Iris pigment epithelial cell (primary cell): ENCODE measurements at regions not wholly inside any gene's neighbourhood (a gene's known extent, or its start where the extent isn't known, plus 50 kb on each side); places are given as distances from the start of the nearest gene placed in this dataset.
"Not testable (repeated sequence)": the region's sequence is repeated elsewhere in the genome, so short reads cannot be mapped to it uniquely, and the experiment has no call there.

Experiments
- DNase-seq: peaks from one replicate; pipeline ENCODE4 v3.0.0-alpha.2; 2011; ENCODE audit warnings: low read depth

- DNase-seq, result no peak
Measured at GRCh38 chrX:34576864-34577263, 80.2 kb downstream of the TMEM47 start.

- no peak for DNase-seq
Measured at GRCh38 chrX:34565981-34566380, 91.1 kb downstream of the TMEM47 start.

GRCh38 chrX:34563804-34564203 is 93.3 kb downstream of the TMEM47 start:
- DNase-seq, result no peak

- no peak for DNase-seq
Measured at GRCh38 chrX:34563061-34563460, 94.0 kb downstream of the TMEM47 start.

GRCh38 chrX:34562006-34562405 is 95.1 kb downstream of the TMEM47 start:
- DNase-seq, result no peak

- no peak for DNase-seq
Measured at GRCh38 chrX:34560180-34560579, 96.9 kb downstream of the TMEM47 start.

- DNase-seq, result peak; percentile 47
Measured at GRCh38 chrX:34559325-34559724, 97.8 kb downstream of the TMEM47 start.

- DNase-seq, result no peak
Measured at GRCh38 chrX:34557733-34558132, 99.4 kb downstream of the TMEM47 start.

- no peak for DNase-seq
Measured at GRCh38 chrX:34555481-34555880, 101.6 kb downstream of the TMEM47 start.

GRCh38 chrX:34546366-34546765 is 110.7 kb downstream of the TMEM47 start:
- no peak for DNase-seq

GRCh38 chrX:34528081-34528480 is 129.0 kb downstream of the TMEM47 start:
- no peak for DNase-seq

- DNase-seq, result peak; percentile 8
Measured at GRCh38 chrX:34521563-34521962, 135.5 kb downstream of the TMEM47 start.

- no peak for DNase-seq
Measured at GRCh38 chrX:34509394-34509793, 147.7 kb downstream of the TMEM47 start.

- DNase-seq, result no peak
Measured at GRCh38 chrX:34503119-34503518, 154.0 kb downstream of the TMEM47 start.

GRCh38 chrX:34493086-34493485 is 164.0 kb downstream of the TMEM47 start:
- no peak for DNase-seq

GRCh38 chrX:34491126-34491525 is 166.0 kb downstream of the TMEM47 start:
- no peak for DNase-seq

- DNase-seq, result no peak
Measured at GRCh38 chrX:34487364-34487763, 169.7 kb downstream of the TMEM47 start.

- no peak for DNase-seq
Measured at GRCh38 chrX:34483980-34484379, 173.1 kb downstream of the TMEM47 start.

- DNase-seq, result no peak
Measured at GRCh38 chrX:34470507-34470906, 186.6 kb downstream of the TMEM47 start.

GRCh38 chrX:34467437-34467836 is 189.6 kb downstream of the TMEM47 start:
- no peak for DNase-seq

- not testable (repeated sequence) for DNase-seq
Measured at GRCh38 chrX:34463220-34463619, 193.9 kb downstream of the TMEM47 start.

- not testable (repeated sequence) for DNase-seq
Measured at GRCh38 chrX:34457850-34458249, 199.2 kb downstream of the TMEM47 start.

- DNase-seq, result no peak
Measured at GRCh38 chrX:34437586-34437985, 219.5 kb downstream of the TMEM47 start.

- DNase-seq, result no peak
Measured at GRCh38 chrX:34426334-34426733, 230.8 kb downstream of the TMEM47 start.

GRCh38 chrX:34406580-34406979 is 250.5 kb downstream of the TMEM47 start:
- no peak for DNase-seq
